ENCODE measurements at regions not wholly inside any gene's neighbourhood (a gene's known extent, or its start where the extent isn't known, plus 50 kb on each side); places are given as distances from the start of the nearest gene placed in this dataset.

GRCh38 chr13:90444232-90444631 lies 903.3 kb upstream of the MIR17HG start:
- H3K27ac ChIP-seq, result no peak overlapping the region
- no peak overlapping the region for H3K9ac ChIP-seq (ENCODE audit: insufficient read length)
- H3K9me3 ChIP-seq (ENCODE audit: low read depth, low read length), result no peaks in the 10 kb centered on the region
- H3K36me3 ChIP-seq (ENCODE audit: insufficient read depth, low read length), result no peaks in the 10 kb centered on the region
- TF ChIP-seq FOXP2 (optimal IDR thresholded peaks at IDR 0.05; ENCODE audit: control extremely low read depth, extremely low read length, insufficient read depth), result no peak
- TF ChIP-seq POLR2AphosphoS5 (IDR thresholded peaks at IDR 0.05; ENCODE audit: borderline replicate concordance, low read depth, low read length), result no peak
- no peak for TF ChIP-seq EZH2 (IDR thresholded peaks at IDR 0.05)
- no peak overlapping the region for H3K4me3 ChIP-seq
- DNase-seq (ENCODE audit: low read depth, low spot score), result no peak

GRCh38 chr13:90445179-90445578 lies 902.3 kb upstream of the MIR17HG start:
- DNase-seq (ENCODE audit: low read depth, low spot score), result no peak
- no peaks in the 10 kb centered on the region for H3K9me3 ChIP-seq (ENCODE audit: low read depth, low read length)
- TF ChIP-seq FOXP2 (optimal IDR thresholded peaks at IDR 0.05; ENCODE audit: control extremely low read depth, extremely low read length, insufficient read depth) (no peak), EZH2 (IDR thresholded peaks at IDR 0.05) (no peak), POLR2AphosphoS5 (IDR thresholded peaks at IDR 0.05; ENCODE audit: borderline replicate concordance, low read depth, low read length) (no peak)
- H3K4me3 ChIP-seq, result no peak overlapping the region
- no peak overlapping the region for H3K9ac ChIP-seq (ENCODE audit: insufficient read length)
- no peaks in the 10 kb centered on the region for H3K36me3 ChIP-seq (ENCODE audit: insufficient read depth, low read length)
- no peak overlapping the region; the same call in 1 of the 2 replicates for H3K27ac ChIP-seq

- Histone ChIP-seq H3K9ac (ENCODE audit: insufficient read length) (no peak overlapping the region), H3K36me3 (ENCODE audit: insufficient read depth, low read length) (no peaks in the 10 kb centered on the region), H3K4me3 (no peak overlapping the region), H3K27ac (no peak overlapping the region), H3K9me3 (ENCODE audit: low read depth, low read length) (no peaks in the 10 kb centered on the region)
- no peak for DNase-seq (ENCODE audit: low read depth, low spot score)
- TF ChIP-seq EZH2 (IDR thresholded peaks at IDR 0.05), result no peak
- no peak for TF ChIP-seq POLR2AphosphoS5 (IDR thresholded peaks at IDR 0.05; ENCODE audit: borderline replicate concordance, low read depth, low read length)
- no peak for TF ChIP-seq FOXP2 (optimal IDR thresholded peaks at IDR 0.05; ENCODE audit: control extremely low read depth, extremely low read length, insufficient read depth)
Observed at GRCh38 chr13:90447034-90447733, 900.3 kb upstream of the MIR17HG start.

- no peaks in the 10 kb centered on the region for H3K36me3 ChIP-seq (ENCODE audit: insufficient read depth, low read length)
- no peak overlapping the region for H3K27ac ChIP-seq
- H3K4me3 ChIP-seq, result no peak overlapping the region
- H3K9ac ChIP-seq (ENCODE audit: insufficient read length), result no peak overlapping the region
- H3K9me3 ChIP-seq (ENCODE audit: low read depth, low read length), result no peaks in the 10 kb centered on the region
- no peak for DNase-seq (ENCODE audit: low read depth, low spot score)
- TF ChIP-seq EZH2 (IDR thresholded peaks at IDR 0.05) (no peak), POLR2AphosphoS5 (IDR thresholded peaks at IDR 0.05; ENCODE audit: borderline replicate concordance, low read depth, low read length) (no peak), FOXP2 (optimal IDR thresholded peaks at IDR 0.05; ENCODE audit: control extremely low read depth, extremely low read length, insufficient read depth) (no peak)
Observed at GRCh38 chr13:90447734-90448101, 899.8 kb upstream of the MIR17HG start.

GRCh38 chr13:90448466-90449037 lies 898.9 kb upstream of the MIR17HG start:
- H3K4me3 ChIP-seq, result no peak overlapping the region
- no peaks in the 10 kb centered on the region for H3K36me3 ChIP-seq (ENCODE audit: insufficient read depth, low read length)
- TF ChIP-seq EZH2 (IDR thresholded peaks at IDR 0.05) (no peak), POLR2AphosphoS5 (IDR thresholded peaks at IDR 0.05; ENCODE audit: borderline replicate concordance, low read depth, low read length) (no peak), FOXP2 (optimal IDR thresholded peaks at IDR 0.05; ENCODE audit: control extremely low read depth, extremely low read length, insufficient read depth) (no peak)
- H3K27ac ChIP-seq, result no peak overlapping the region
- no peaks in the 10 kb centered on the region for H3K9me3 ChIP-seq (ENCODE audit: low read depth, low read length)
- no peak overlapping the region for H3K9ac ChIP-seq (ENCODE audit: insufficient read length)
- DNase-seq (ENCODE audit: low read depth, low spot score), result no peak

GRCh38 chr13:90453342-90453741 lies 894.1 kb upstream of the MIR17HG start:
- H3K9me3 ChIP-seq (ENCODE audit: low read depth, low read length), result no peaks in the 10 kb centered on the region
- DNase-seq (ENCODE audit: low read depth, low spot score), result no peak
- no peak for TF ChIP-seq FOXP2 (optimal IDR thresholded peaks at IDR 0.05; ENCODE audit: control extremely low read depth, extremely low read length, insufficient read depth)
- no peak for TF ChIP-seq POLR2AphosphoS5 (IDR thresholded peaks at IDR 0.05; ENCODE audit: borderline replicate concordance, low read depth, low read length)
- TF ChIP-seq EZH2 (IDR thresholded peaks at IDR 0.05), result no peak
- no peaks in the 10 kb centered on the region for H3K36me3 ChIP-seq (ENCODE audit: insufficient read depth, low read length)
- no peak overlapping the region for H3K27ac ChIP-seq
- no peak overlapping the region for H3K4me3 ChIP-seq
- no peak overlapping the region for H3K9ac ChIP-seq (ENCODE audit: insufficient read length)

- no peak for DNase-seq (ENCODE audit: low read depth, low spot score)
- Histone ChIP-seq H3K9ac (ENCODE audit: insufficient read length) (no peak overlapping the region), H3K9me3 (ENCODE audit: low read depth, low read length) (no peaks in the 10 kb centered on the region), H3K4me3 (no peak overlapping the region), H3K36me3 (ENCODE audit: insufficient read depth, low read length) (no peaks in the 10 kb centered on the region), H3K27ac (no peak overlapping the region)
- no peak for TF ChIP-seq EZH2 (IDR thresholded peaks at IDR 0.05)
- no peak for TF ChIP-seq POLR2AphosphoS5 (IDR thresholded peaks at IDR 0.05; ENCODE audit: borderline replicate concordance, low read depth, low read length)
- TF ChIP-seq FOXP2 (optimal IDR thresholded peaks at IDR 0.05; ENCODE audit: control extremely low read depth, extremely low read length, insufficient read depth), result no peak
Observed at GRCh38 chr13:90454002-90454636, 893.4 kb upstream of the MIR17HG start.

GRCh38 chr13:90455067-90455466 lies 892.4 kb upstream of the MIR17HG start:
- no peak overlapping the region for H3K27ac ChIP-seq
- H3K9ac ChIP-seq (ENCODE audit: insufficient read length), result no peak overlapping the region
- H3K9me3 ChIP-seq (ENCODE audit: low read depth, low read length), result no peaks in the 10 kb centered on the region
- H3K4me3 ChIP-seq, result no peak overlapping the region
- H3K36me3 ChIP-seq (ENCODE audit: insufficient read depth, low read length), result no peaks in the 10 kb centered on the region
- TF ChIP-seq EZH2 (IDR thresholded peaks at IDR 0.05) (no peak), FOXP2 (optimal IDR thresholded peaks at IDR 0.05; ENCODE audit: control extremely low read depth, extremely low read length, insufficient read depth) (no peak), POLR2AphosphoS5 (IDR thresholded peaks at IDR 0.05; ENCODE audit: borderline replicate concordance, low read depth, low read length) (no peak)
- DNase-seq (ENCODE audit: low read depth, low spot score), result no peak
